T-cell (primary cell): ENCODE measurements at regions not wholly inside any gene's neighbourhood (a gene's known extent, or its start where the extent isn't known, plus 50 kb on each side); places are given as distances from the start of the nearest gene placed in this dataset.
"Not testable (repeated sequence)": the region's sequence is repeated elsewhere in the genome, so short reads cannot be mapped to it uniquely, and the experiment has no call there.

ENCODE experiments used
- ATAC-seq, 4 experiments: fragments of 200-7000 bp in 3 of 4; fragments of 150-1000 bp in 1 of 4; cut with Tn5 transposase; replicated peaks in 1 of 4; 1 replicate in 3 of 4; 2 replicates in 1 of 4; pipeline ENCODE4 v1.10.0; 2021; ENCODE audit warnings: moderate library complexity in 3 of 4, mild to moderate bottlenecking in 2 of 4, moderate number of reproducible peaks in 1 of 4
- CTCF ChIA-PET, 2 donors: fragments of 300-600 bp; sonication (Branson Sonifier 250); formaldehyde crosslinking; loops; one replicate each; lab custom pipeline; 2022; ENCODE audit warnings: antibody characterized with exemption in 2 of 2; lab: Charles Lee
- POLR2A ChIA-PET, 2 donors: fragments of 300-600 bp; sonication (Branson Sonifier 250); formaldehyde crosslinking; loops; one replicate each; lab custom pipeline; 2022; ENCODE audit warnings: antibody characterized with exemption in 2 of 2; lab: Charles Lee
- DNase-seq, 35 experiments: peaks; one replicate each; pipeline versions ENCODE4 v3.0.0 to v3.0.0-alpha.2; 2013 to 2023
- H3K27ac ChIP-seq: one replicate; pipeline ENCODE4 v1.5.1; 2013; ENCODE audit warnings: low read length
- H3K27me3 ChIP-seq, 2 experiments: replicated peaks in 1 of 2; 1 replicate in 1 of 2; 2 replicates in 1 of 2; pipeline versions ENCODE4 v1.6.1 to v1.7.0; 2013; ENCODE audit warnings: low read length in 1 of 2, mixed read lengths in 1 of 2; ENCODE audit not compliant: control insufficient read depth in 2 of 2, insufficient read depth in 2 of 2; ENCODE audit errors: extremely low read depth in 1 of 2
- H3K36me3 ChIP-seq, 2 donors: 1 replicate in 1 of 2; 2 replicates in 1 of 2; pipeline versions ENCODE4 v1.6.1 to v1.7.0; 2013; ENCODE audit warnings: low read length in 1 of 2; ENCODE audit not compliant: control insufficient read depth in 2 of 2, insufficient read depth in 1 of 2; ENCODE audit errors: extremely low read depth in 1 of 2
- H3K4me1 ChIP-seq, 2 experiments: 1 replicate in 1 of 2; 2 replicates in 1 of 2; pipeline versions ENCODE4 v1.6.1 to v1.7.0; 2013; ENCODE audit warnings: low read length in 2 of 2, mixed read lengths in 1 of 2; ENCODE audit not compliant: insufficient read depth in 2 of 2, control insufficient read depth in 1 of 2; ENCODE audit errors: extremely low read depth in 1 of 2
- H3K4me3 ChIP-seq, 2 donors: 1 replicate in 1 of 2; 2 replicates in 1 of 2; pipeline versions ENCODE4 v1.5.1 to v1.7.0; 2013; ENCODE audit warnings: mild to moderate bottlenecking in 2 of 2, low read length in 1 of 2, moderate library complexity in 1 of 2; ENCODE audit not compliant: control insufficient read depth in 1 of 2; ENCODE audit errors: extremely low read depth in 1 of 2
- H3K9me3 ChIP-seq: 2 replicates; pipeline ENCODE4 v1.7.0; 2013
- H3K27ac Mint-ChIP-seq, 2 donors: one replicate each; pipeline ENCODE4 v1.8.0; 2020 to 2021; ENCODE audit warnings: mild to moderate bottlenecking in 2 of 2, mixed read lengths in 2 of 2
- H3K27me3 Mint-ChIP-seq, 2 donors: one replicate each; pipeline ENCODE4 v1.8.0; 2021 to 2022; ENCODE audit warnings: mixed read lengths in 2 of 2
- H3K36me3 Mint-ChIP-seq: one replicate; pipeline ENCODE4 v1.8.0; 2021; ENCODE audit warnings: mixed read lengths
- H3K4me1 Mint-ChIP-seq, 3 donors: one replicate each; pipeline ENCODE4 v1.8.0; 2020 to 2022; ENCODE audit warnings: mixed read lengths in 3 of 3, mild to moderate bottlenecking in 1 of 3
- H3K4me3 Mint-ChIP-seq, 3 donors: one replicate each; pipeline ENCODE4 v1.8.0; 2020 to 2022; ENCODE audit warnings: mild to moderate bottlenecking in 3 of 3, mixed read lengths in 3 of 3, moderate library complexity in 3 of 3
- H3K9me3 Mint-ChIP-seq, 3 donors: one replicate each; pipeline ENCODE4 v1.8.0; 2020 to 2022; ENCODE audit warnings: mixed read lengths in 3 of 3
- WGBS: methylation state at CpG from one replicate; pipeline ENCODE4 v1.1.5; 2013; ENCODE audit warnings: missing lambda C conversion rate; ENCODE audit not compliant: insufficient coverage; 5-methylcytosine and 5-hydroxymethylcytosine counted together

DNA sequence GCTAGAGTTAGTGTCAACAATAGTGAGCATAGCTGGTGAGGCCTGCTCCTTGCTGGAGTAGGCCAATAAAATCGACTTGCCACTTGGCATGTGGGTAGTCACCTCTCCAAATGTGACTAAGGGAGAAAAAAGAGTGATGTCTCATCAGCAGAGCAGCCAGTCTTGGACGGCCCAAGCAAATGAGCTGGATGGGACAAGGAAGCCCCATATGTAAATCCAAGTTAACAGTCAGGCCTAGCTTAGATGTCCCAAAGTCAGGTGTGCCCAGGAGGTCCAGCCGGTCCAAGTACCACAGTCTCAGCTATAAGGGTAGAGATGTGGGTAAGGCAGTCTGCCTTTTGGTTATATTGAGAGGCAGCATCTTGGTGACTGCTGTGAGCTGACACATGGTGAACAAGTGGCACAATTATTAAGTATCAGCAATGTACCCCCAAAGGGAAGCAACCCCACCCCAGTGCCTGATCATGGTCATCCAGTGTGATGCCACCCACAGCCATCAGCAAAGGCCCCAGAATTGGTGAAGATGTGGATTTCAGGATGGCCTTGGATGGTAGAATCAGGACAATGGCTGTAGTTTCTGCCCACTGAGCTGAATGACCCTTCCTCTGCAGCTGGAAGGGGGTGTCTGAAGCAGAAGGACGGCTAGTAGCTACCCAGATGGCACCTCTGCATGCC lies 83.4 kb downstream of the TNFRSF13B start:
- H3K27me3 ChIP-seq, result no peaks in the 10 kb centered on the region
- ATAC-seq (no peak), DNase-seq (no peak)
- 61% methylated on average over 4 of the region's 4 CpGs for WGBS
- Mint-ChIP-seq H3K4me1 (no peaks in the 10 kb centered on the region), H3K27me3 (no peaks in the 10 kb centered on the region), H3K27ac (no peak overlapping the region), H3K4me3 (no peak overlapping the region), H3K9me3 (no peaks in the 10 kb centered on the region), H3K36me3 (no peaks in the 10 kb centered on the region)
- no peaks in the 10 kb centered on the region for H3K4me1 ChIP-seq
- ChIA-PET CTCF (no interaction called here), POLR2A (no interaction called here)
- H3K27ac ChIP-seq, result no peak overlapping the region
- H3K4me3 ChIP-seq, result no peak overlapping the region
- H3K9me3 ChIP-seq, result no peaks in the 10 kb centered on the region
- H3K36me3 ChIP-seq, result no peaks in the 10 kb centered on the region

DNA sequence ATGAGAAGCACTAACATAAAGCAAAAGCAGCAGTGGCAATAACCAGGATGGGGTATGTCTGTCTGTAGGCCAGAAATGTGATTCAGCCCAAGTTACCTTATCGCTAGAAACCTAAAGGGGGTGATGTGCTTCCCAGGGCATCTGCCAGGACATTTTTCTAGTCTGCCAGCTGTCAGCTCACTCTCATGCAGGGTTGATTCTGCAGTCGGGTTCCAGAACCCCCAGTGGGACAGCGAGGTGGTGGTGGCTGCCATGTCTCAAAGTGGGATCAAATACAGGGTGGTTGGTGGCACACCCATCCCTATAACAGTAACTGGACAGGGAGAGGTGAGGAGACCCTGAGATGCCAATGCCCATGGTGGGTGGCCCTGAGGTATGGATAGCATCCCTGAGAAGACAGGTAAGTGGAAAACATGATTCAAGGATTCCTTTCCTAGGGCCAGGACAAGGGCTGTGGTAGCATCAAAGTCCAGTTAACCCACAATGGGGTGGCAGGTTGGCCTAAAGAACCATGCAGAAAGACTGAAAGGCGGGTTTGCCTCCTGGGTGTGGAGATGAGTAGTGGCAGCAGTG lies 84.3 kb downstream of the TNFRSF13B start:
- Mint-ChIP-seq H3K27me3 (no peaks in the 10 kb centered on the region), H3K9me3 (no peaks in the 10 kb centered on the region), H3K27ac (no peak overlapping the region), H3K36me3 (no peaks in the 10 kb centered on the region), H3K4me3 (no peak overlapping the region), H3K4me1 (no peaks in the 10 kb centered on the region)
- ATAC-seq (no peak), DNase-seq (no peak)
- ChIA-PET POLR2A (no interaction called here), CTCF (no interaction called here)
- Histone ChIP-seq H3K36me3 (no peaks in the 10 kb centered on the region), H3K4me3 (no peak overlapping the region), H3K9me3 (no peaks in the 10 kb centered on the region), H3K27me3 (no peaks in the 10 kb centered on the region), H3K27ac (no peak overlapping the region), H3K4me1 (no peaks in the 10 kb centered on the region)
- 100% methylated on average over 1 of the region's 4 CpGs for WGBS

DNA sequence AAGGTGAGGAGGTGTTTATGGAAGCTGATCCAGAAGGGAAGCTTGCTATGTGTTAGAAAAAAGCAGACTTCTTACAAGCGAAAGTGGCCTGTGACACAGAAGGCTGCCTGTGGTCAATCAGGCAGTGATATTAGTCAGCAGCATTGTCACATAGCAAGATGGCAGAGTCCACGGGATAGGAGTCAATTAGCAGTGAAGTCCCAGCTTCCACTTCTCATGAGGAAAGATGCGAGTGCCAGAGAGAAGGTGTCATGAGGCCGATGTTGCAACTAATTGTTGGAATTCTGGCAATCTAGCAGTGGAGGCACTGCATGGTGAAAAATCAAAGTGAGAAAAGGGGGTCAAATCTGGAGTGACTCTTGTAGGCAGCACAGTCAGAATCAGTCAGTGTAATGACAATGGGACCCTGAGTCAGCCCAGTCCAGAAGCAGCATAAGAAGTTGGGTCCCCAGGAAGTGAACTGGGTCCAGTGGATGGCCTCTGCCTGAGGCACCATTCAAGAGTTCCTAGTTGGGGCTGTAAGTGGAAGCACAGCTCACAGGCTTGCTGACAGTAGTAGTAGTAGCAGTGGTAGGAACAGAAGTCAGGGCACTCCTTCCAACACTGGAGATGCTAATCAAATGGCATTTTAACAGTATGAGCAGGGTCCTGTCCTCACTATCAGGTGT lies 85.1 kb downstream of the TNFRSF13B start:
- H3K36me3 Mint-ChIP-seq, result no peaks in the 10 kb centered on the region
- H3K27ac Mint-ChIP-seq, result no peak overlapping the region
- no peaks in the 10 kb centered on the region for H3K4me1 ChIP-seq
- WGBS, result 73% methylated on average over 4 of the region's 4 CpGs
- no peaks in the 10 kb centered on the region for H3K4me1 Mint-ChIP-seq
- no peak overlapping the region for H3K27ac ChIP-seq
- no peaks in the 10 kb centered on the region for H3K9me3 ChIP-seq
- ChIA-PET CTCF (interaction anchor here in 1 of 2 donors (0.8 kb wide), 1 partner anchor 447 kb away, joined by 3 read pairs; no protein-coding TSS in a partner anchor), POLR2A (interaction anchor here in 1 of 2 donors (0.6 kb wide), 1 partner anchor 113 kb away, joined by 10 read pairs; no protein-coding TSS in a partner anchor)
- H3K36me3 ChIP-seq, result no peaks in the 10 kb centered on the region
- DNase-seq (no peak), ATAC-seq (no peak)
- H3K27me3 ChIP-seq, result peaks cover 0 to 2% of the 10 kb centered on the region in 2 experiments
- H3K4me3 ChIP-seq, result no peak overlapping the region
- H3K9me3 Mint-ChIP-seq, result no peaks in the 10 kb centered on the region
- H3K4me3 Mint-ChIP-seq, result no peak overlapping the region
- peaks cover 0 to 4% of the 10 kb centered on the region in 2 donors for H3K27me3 Mint-ChIP-seq

DNA sequence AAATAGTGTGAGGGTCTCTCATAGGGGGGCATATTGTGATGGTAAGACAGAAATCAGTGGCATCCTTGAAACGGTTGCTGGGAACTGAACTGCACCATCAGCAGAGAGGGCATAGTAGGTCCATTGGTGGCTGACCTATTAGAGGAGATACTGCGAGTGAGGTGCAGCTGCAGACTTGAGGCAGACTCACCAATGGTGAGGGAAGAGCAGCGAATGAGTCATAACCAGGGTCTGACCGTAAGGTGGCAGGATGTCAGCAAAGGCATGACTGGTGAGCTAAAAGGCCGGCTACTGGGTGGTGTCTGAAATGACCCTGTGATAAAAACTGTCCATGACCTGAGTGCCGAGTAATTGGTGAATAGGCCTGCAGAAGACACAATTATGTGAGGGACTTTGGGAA lies 86.7 kb downstream of the TNFRSF13B start:
- H3K4me1 Mint-ChIP-seq, POLR2A ChIA-PET, DNase-seq, H3K36me3 Mint-ChIP-seq, H3K36me3 ChIP-seq, H3K4me1 ChIP-seq, H3K9me3 Mint-ChIP-seq, H3K9me3 ChIP-seq, ATAC-seq, H3K4me3 ChIP-seq, H3K27me3 Mint-ChIP-seq, H3K27ac ChIP-seq, H3K4me3 Mint-ChIP-seq, H3K27ac Mint-ChIP-seq, CTCF ChIA-PET: not testable (repeated sequence)
- H3K27me3 ChIP-seq, result peaks cover 0 to 15% of the 10 kb centered on the region in 2 experiments
- 80% methylated on average over 1 of the region's 6 CpGs for WGBS

DNA sequence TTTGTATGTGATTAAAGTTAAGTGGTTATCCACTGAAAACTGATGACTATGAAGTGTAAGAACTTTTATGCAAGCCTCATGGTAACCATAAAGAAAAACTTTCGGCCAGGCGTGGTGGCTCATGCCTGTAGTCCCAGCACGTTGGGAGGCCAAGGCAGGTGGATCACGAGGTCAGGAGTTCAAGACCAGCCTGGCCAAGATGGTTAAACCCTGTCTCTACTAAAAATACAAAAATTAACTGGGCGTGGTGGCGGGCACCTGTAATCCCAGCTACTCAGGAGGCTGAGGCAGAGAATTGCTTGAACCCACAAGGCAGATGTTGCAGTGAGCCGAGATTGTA lies 89.0 kb downstream of the TNFRSF13B start:
- H3K4me3 Mint-ChIP-seq, POLR2A ChIA-PET, H3K4me1 Mint-ChIP-seq, H3K4me3 ChIP-seq, CTCF ChIA-PET, ATAC-seq, H3K9me3 ChIP-seq, H3K27me3 Mint-ChIP-seq, H3K4me1 ChIP-seq, H3K27ac ChIP-seq, H3K36me3 ChIP-seq, DNase-seq, H3K9me3 Mint-ChIP-seq, H3K36me3 Mint-ChIP-seq, H3K27ac Mint-ChIP-seq: not testable (repeated sequence)
- peaks cover 0 to 25% of the 10 kb centered on the region in 2 experiments for H3K27me3 ChIP-seq
- 71% methylated on average over 4 of the region's 7 CpGs for WGBS

DNA sequence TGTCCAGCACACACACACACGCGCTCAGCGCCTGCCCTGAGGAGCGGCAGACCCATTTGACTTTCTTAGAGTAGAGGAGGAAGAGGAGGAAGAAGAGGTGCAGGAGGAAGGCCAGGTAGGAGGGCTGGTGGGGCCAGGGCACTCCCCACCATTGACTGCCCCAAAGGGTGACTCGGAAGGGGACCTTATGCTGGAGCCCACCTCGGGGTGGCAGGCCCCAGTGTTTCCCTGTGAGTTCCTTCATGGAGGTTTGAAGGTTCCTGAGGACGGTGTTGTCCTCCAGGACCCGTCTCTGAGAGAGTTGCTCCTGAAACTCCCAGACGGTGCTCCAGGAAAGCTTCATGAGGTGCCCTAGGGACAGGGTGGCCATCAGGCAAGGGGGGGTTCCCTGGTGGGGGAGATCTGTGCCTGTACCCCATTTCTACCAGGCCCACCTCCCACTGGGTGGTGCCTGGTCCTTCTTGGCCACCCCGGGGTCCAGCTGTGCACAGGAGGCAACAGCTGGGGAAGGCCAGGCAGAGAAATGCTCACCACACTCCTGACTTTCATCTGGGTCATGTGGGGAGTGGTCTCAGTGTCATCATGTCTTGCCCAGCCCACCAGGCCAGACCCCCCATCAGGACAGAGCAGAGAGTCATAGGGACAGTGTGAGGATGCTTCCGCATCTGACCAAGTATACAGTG lies 89.5 kb downstream of the TNFRSF13B start:
- Mint-ChIP-seq H3K27ac (no peak overlapping the region), H3K36me3 (no peaks in the 10 kb centered on the region), H3K9me3 (peaks cover 0 to 7% (median 0%) of the 10 kb centered on the region in 3 donors), H3K4me1 (no peaks in the 10 kb centered on the region), H3K4me3 (no peak overlapping the region), H3K27me3 (peaks cover 0 to 4% of the 10 kb centered on the region in 2 donors)
- Histone ChIP-seq H3K4me1 (no peaks in the 10 kb centered on the region), H3K27me3 (peaks cover 0 to 25% of the 10 kb centered on the region in 2 experiments), H3K36me3 (no peaks in the 10 kb centered on the region), H3K27ac (no peak overlapping the region), H3K4me3 (no peak overlapping the region), H3K9me3 (no peaks in the 10 kb centered on the region)
- POLR2A ChIA-PET, result no interaction called here
- WGBS, result 67% methylated on average over 4 of the region's 11 CpGs
- no peak for ATAC-seq
- CTCF ChIA-PET, result no interaction called here
- no peak for DNase-seq
